SK-N-SH (cell line): ENCODE measurements at regions not wholly inside any gene's neighbourhood (a gene's known extent, or its start where the extent isn't known, plus 50 kb on each side); places are given as distances from the start of the nearest gene placed in this dataset.

Experiments
- CTCF ChIA-PET: fragments of 300-600, 350-600 bp; formaldehyde crosslinking; extraction: SDS; loops from one replicate; lab custom pipeline; 2021; lab: Yijun Ruan, JAX
- POLR2A ChIA-PET: fragments of 350-600 bp; sonication (Branson Sonifier 250); formaldehyde crosslinking; extraction: SDS; loops from one replicate; lab custom pipeline; 2020; ENCODE audit warnings: antibody characterized with exemption, inconsistent platforms; lab: Yijun Ruan, JAX
- DNase-seq: peaks from one replicate; pipeline ENCODE4 v3.0.0; 2012
- H2AFZ ChIP-seq: fragments of 200-600 bp; sonication (generic); 2 replicates; pipeline ENCODE4 v1.8.1; 2016; ENCODE audit warnings: antibody characterized with exemption, mild to moderate bottlenecking, low read depth
- H3F3A ChIP-seq: fragments of 200-600 bp; sonication (generic); replicated peaks from 2 replicates; pipeline ENCODE3; 2016; ENCODE audit warnings: antibody characterized with exemption, mild to moderate bottlenecking; ENCODE audit not compliant: insufficient read depth
- H3K27ac ChIP-seq, 2 experiments: fragments of 200-500 bp in 1 of 2; fragments of 200-600 bp in 1 of 2; sonication (Bioruptor generic) in 1 of 2; sonication (generic), shearing (Covaris generic) in 1 of 2; 2 replicates each; pipeline versions ENCODE4 v1.5.1 to v1.6.1; 2014 to 2016; ENCODE audit warnings: low read depth in 2 of 2, inconsistent platforms in 1 of 2, low read length in 1 of 2, mild to moderate bottlenecking in 1 of 2, mixed read lengths in 1 of 2
- H3K27me3 ChIP-seq: fragments of 200-600 bp; sonication (generic), shearing (Covaris generic); 2 replicates; pipeline ENCODE4 v1.6.1; 2016; ENCODE audit warnings: mixed run types; ENCODE audit not compliant: insufficient read depth
- H3K36me3 ChIP-seq, 2 experiments: fragments of 200-500 bp in 1 of 2; fragments of 200-600 bp in 1 of 2; sonication (Bioruptor generic) in 1 of 2; sonication (generic) in 1 of 2; replicated peaks in 1 of 2; 2 replicates each; pipeline versions ENCODE3 to v1.5.1; 2014 to 2016; ENCODE audit warnings: low read length in 1 of 2, mild to moderate bottlenecking in 1 of 2; ENCODE audit not compliant: insufficient read depth in 2 of 2, control insufficient read depth in 1 of 2
- H3K4me1 ChIP-seq, 2 experiments: fragments of 200-500 bp in 1 of 2; fragments of 200-600 bp in 1 of 2; sonication (Bioruptor generic) in 1 of 2; sonication (generic), shearing (Covaris generic) in 1 of 2; 2 replicates each; pipeline versions ENCODE4 v1.5.1 to v1.6.1; 2014 to 2016; ENCODE audit warnings: low read depth in 1 of 2, low read length in 1 of 2, mixed run types in 1 of 2; ENCODE audit not compliant: insufficient read depth in 2 of 2, control insufficient read depth in 1 of 2
- H3K4me2 ChIP-seq: fragments of 200-600 bp; sonication (generic), shearing (Covaris generic); 2 replicates; pipeline ENCODE4 v1.6.1; 2017; ENCODE audit warnings: mixed run types
- H3K4me3 ChIP-seq, 2 experiments: fragments of 200-500 bp in 1 of 2; fragments of 200-600 bp in 1 of 2; sonication (Bioruptor generic) in 1 of 2; sonication (generic), shearing (Covaris generic) in 1 of 2; 2 replicates each; pipeline versions ENCODE4 v1.5.1 to v1.8.1; 2014 to 2016; ENCODE audit warnings: low read depth in 2 of 2, inconsistent platforms in 1 of 2, low read length in 1 of 2, mild to moderate bottlenecking in 1 of 2, mixed read lengths in 1 of 2, moderate library complexity in 1 of 2
- H3K79me2 ChIP-seq: fragments of 200-600 bp; sonication (generic); 2 replicates; pipeline ENCODE4 v1.8.1; 2017; ENCODE audit warnings: mild to moderate bottlenecking; ENCODE audit not compliant: insufficient read depth
- H3K9ac ChIP-seq: fragments of 200-600 bp; sonication (generic); 2 replicates; pipeline ENCODE4 v1.6.1; 2017; ENCODE audit warnings: mixed run types
- H3K9me2 ChIP-seq: fragments of 200-600 bp; sonication (generic); 2 replicates; pipeline ENCODE4 v1.6.1; 2017; ENCODE audit warnings: mixed run types
- H3K9me3 ChIP-seq: fragments of 200-600 bp; sonication (generic); 2 replicates; pipeline ENCODE4 v1.6.1; 2017; ENCODE audit warnings: mixed run types, mild to moderate bottlenecking, moderate library complexity
- H4K20me1 ChIP-seq: fragments of 200-600 bp; sonication (generic); 2 replicates; pipeline ENCODE4 v1.6.1; 2017; ENCODE audit warnings: mild to moderate bottlenecking, mixed run types; ENCODE audit not compliant: insufficient read depth
- CHD2 ChIP-seq: fragments of 150-350 bp; IDR thresholded peaks from 2 replicates; pipeline ENCODE4 v1.6.1; 2018; ENCODE audit warnings: low read length; ENCODE audit not compliant: partially characterized antibody
- ELF1 ChIP-seq: IDR thresholded peaks from 2 replicates; pipeline ENCODE4 v1.4.0; 2012
- EP300 ChIP-seq, 2 experiments: IDR thresholded peaks; 2 replicates each; pipeline versions ENCODE4 v1.4.0 to v1.6.1; 2012; ENCODE audit warnings: borderline replicate concordance in 1 of 2, low read depth in 1 of 2, low read length in 1 of 2
- FOXM1 ChIP-seq: IDR thresholded peaks from 2 replicates; pipeline ENCODE4 v1.4.0; 2012; ENCODE audit warnings: low read depth, mild to moderate bottlenecking
- GABPA ChIP-seq: IDR thresholded peaks from 2 replicates; pipeline ENCODE4 v1.4.0; 2012; ENCODE audit warnings: low read depth, mild to moderate bottlenecking
- IRF3 ChIP-seq: fragments of 150-350 bp; IDR thresholded peaks from 2 replicates; pipeline ENCODE4 v1.6.1; 2016; ENCODE audit warnings: mild to moderate bottlenecking, low read depth, low read length
- MAX ChIP-seq: IDR thresholded peaks from 2 replicates; pipeline ENCODE4 v1.4.0; 2012; ENCODE audit warnings: low read depth
- MEF2A ChIP-seq: IDR thresholded peaks from 2 replicates; pipeline ENCODE4 v1.4.0; 2012; ENCODE audit warnings: low read depth, borderline replicate concordance
- MXI1 ChIP-seq: IDR thresholded peaks from 2 replicates; pipeline ENCODE4 v1.6.1; 2012; ENCODE audit warnings: mild to moderate bottlenecking, low read depth, low read length, improper control_type of control experiment
- NFIC ChIP-seq: IDR thresholded peaks from 2 replicates; pipeline ENCODE4 v1.4.0; 2012; ENCODE audit warnings: borderline replicate concordance
- RAD21 ChIP-seq: IDR thresholded peaks from 2 replicates; pipeline ENCODE4 v1.6.1; 2012; ENCODE audit warnings: mild to moderate bottlenecking, low read length
- REST ChIP-seq: IDR thresholded peaks from 2 replicates; pipeline ENCODE4 v1.6.1; 2012; ENCODE audit warnings: mild to moderate bottlenecking, low read depth, low read length, moderate library complexity
- RXRA ChIP-seq: IDR thresholded peaks from 2 replicates; pipeline ENCODE4 v1.4.0; 2012; ENCODE audit warnings: low read depth, mild to moderate bottlenecking, borderline replicate concordance
- SIN3A ChIP-seq: IDR thresholded peaks from 2 replicates; pipeline ENCODE4 v1.6.1; 2012; ENCODE audit warnings: low read depth, mild to moderate bottlenecking, low read length, moderate library complexity, borderline replicate concordance
- TEAD4 ChIP-seq: IDR thresholded peaks from 2 replicates; pipeline ENCODE4 v1.4.0; 2012; ENCODE audit warnings: mild to moderate bottlenecking, borderline replicate concordance; ENCODE audit not compliant: insufficient read depth
- YY1 ChIP-seq: IDR thresholded peaks from 2 replicates; pipeline ENCODE4 v1.4.0; 2012; ENCODE audit warnings: low read depth, mild to moderate bottlenecking
- WGBS: methylation state at CpG from one replicate; pipeline ENCODE4 v1.1.6; 2017; ENCODE audit warnings: low lambda C conversion rate; 5-methylcytosine and 5-hydroxymethylcytosine counted together
- TF ChIP-seq, protein P1 (sequence below): IDR thresholded peaks from 2 replicates; pipeline ENCODE4 v1.4.0; 2012; ENCODE audit warnings: low read depth, borderline replicate concordance
- TF ChIP-seq, protein P2 (sequence below): fragments of 200-600 bp; sonication (generic); IDR thresholded peaks from 2 replicates; pipeline ENCODE4 v1.6.1; 2017; ENCODE audit warnings: antibody characterized with exemption, mild to moderate bottlenecking, moderate library complexity
- TF ChIP-seq, protein P3 (sequence below): fragments of 150-350 bp; IDR thresholded peaks from 2 replicates; pipeline ENCODE4 v1.6.1; 2017; ENCODE audit warnings: antibody characterized with exemption, low read length, low read depth, borderline replicate concordance

DNA sequence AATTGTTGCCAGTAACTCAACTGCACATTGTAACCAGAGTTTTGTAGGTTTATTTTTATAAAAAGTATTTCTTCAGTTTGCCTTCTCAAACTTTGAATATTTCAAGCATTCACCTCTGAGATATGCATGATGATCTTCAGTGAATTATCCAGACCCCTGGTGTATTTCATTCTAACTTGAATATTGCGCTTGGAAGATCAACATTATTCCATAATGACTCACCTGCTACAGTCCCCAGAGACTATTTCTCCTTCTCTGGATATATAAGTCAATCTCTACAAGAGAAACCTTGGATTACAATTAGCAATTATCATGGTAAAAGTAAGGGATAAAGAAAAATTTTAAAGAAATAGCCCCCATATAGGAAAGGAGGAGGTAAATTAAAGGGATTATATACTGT, 1041.0 kb downstream of the TLE1 start:
- no peak for DNase-seq
- H3K4me1 ChIP-seq, result 0 out of 4 replicates have a peak, but pooled peaks cover 0 to 4% of the 10 kb centered on the region in 2 experiments
- H3K9ac ChIP-seq, result no peak overlapping the region
- ChIA-PET CTCF (no interaction called here), POLR2A (no interaction called here)
- H3K4me2 ChIP-seq, result no peak overlapping the region
- H4K20me1 ChIP-seq, result no peaks in the 10 kb centered on the region
- no peaks in the 10 kb centered on the region for H3K27me3 ChIP-seq
- TF ChIP-seq MXI1, result no peak
- no peak for TF ChIP-seq MAX
- no peak for TF ChIP-seq FOXM1
- no peak for TF ChIP-seq SIN3A
- no peak for TF ChIP-seq IRF3
- no peak for TF ChIP-seq YY1
- TF ChIP-seq REST, result no peak
- no peak for TF ChIP-seq RXRA
- TF ChIP-seq, protein P1, sequence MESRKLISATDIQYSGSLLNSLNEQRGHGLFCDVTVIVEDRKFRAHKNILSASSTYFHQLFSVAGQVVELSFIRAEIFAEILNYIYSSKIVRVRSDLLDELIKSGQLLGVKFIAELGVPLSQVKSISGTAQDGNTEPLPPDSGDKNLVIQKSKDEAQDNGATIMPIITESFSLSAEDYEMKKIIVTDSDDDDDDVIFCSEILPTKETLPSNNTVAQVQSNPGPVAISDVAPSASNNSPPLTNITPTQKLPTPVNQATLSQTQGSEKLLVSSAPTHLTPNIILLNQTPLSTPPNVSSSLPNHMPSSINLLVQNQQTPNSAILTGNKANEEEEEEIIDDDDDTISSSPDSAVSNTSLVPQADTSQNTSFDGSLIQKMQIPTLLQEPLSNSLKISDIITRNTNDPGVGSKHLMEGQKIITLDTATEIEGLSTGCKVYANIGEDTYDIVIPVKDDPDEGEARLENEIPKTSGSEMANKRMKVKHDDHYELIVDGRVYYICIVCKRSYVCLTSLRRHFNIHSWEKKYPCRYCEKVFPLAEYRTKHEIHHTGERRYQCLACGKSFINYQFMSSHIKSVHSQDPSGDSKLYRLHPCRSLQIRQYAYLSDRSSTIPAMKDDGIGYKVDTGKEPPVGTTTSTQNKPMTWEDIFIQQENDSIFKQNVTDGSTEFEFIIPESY, result no peak
- TF ChIP-seq TEAD4, result no peak
- TF ChIP-seq EP300 (IDR thresholded peaks at IDR 0.05; ENCODE audit: borderline replicate concordance in 1 of 2, low read depth in 1 of 2, low read length in 1 of 2), result no peak
- no peak for TF ChIP-seq CHD2
- TF ChIP-seq, protein P2, sequence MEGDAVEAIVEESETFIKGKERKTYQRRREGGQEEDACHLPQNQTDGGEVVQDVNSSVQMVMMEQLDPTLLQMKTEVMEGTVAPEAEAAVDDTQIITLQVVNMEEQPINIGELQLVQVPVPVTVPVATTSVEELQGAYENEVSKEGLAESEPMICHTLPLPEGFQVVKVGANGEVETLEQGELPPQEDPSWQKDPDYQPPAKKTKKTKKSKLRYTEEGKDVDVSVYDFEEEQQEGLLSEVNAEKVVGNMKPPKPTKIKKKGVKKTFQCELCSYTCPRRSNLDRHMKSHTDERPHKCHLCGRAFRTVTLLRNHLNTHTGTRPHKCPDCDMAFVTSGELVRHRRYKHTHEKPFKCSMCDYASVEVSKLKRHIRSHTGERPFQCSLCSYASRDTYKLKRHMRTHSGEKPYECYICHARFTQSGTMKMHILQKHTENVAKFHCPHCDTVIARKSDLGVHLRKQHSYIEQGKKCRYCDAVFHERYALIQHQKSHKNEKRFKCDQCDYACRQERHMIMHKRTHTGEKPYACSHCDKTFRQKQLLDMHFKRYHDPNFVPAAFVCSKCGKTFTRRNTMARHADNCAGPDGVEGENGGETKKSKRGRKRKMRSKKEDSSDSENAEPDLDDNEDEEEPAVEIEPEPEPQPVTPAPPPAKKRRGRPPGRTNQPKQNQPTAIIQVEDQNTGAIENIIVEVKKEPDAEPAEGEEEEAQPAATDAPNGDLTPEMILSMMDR, result no peak
- TF ChIP-seq, protein P3, sequence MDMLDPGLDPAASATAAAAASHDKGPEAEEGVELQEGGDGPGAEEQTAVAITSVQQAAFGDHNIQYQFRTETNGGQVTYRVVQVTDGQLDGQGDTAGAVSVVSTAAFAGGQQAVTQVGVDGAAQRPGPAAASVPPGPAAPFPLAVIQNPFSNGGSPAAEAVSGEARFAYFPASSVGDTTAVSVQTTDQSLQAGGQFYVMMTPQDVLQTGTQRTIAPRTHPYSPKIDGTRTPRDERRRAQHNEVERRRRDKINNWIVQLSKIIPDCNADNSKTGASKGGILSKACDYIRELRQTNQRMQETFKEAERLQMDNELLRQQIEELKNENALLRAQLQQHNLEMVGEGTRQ, result no peak
- no peak for TF ChIP-seq MEF2A
- no peak for TF ChIP-seq RAD21
- TF ChIP-seq GABPA, result no peak
- no peak for TF ChIP-seq NFIC
- TF ChIP-seq ELF1, result no peak
- H3K27ac ChIP-seq, result peak overlapping the region in 1 of 2 experiments; percentile 31; a peak in 1 of 4 replicates
- H2AFZ ChIP-seq, result no peak overlapping the region
- no peaks in the 10 kb centered on the region for H3K79me2 ChIP-seq
- WGBS, result 17% methylated on average over 1 of the region's 1 CpG
- no peaks in the 10 kb centered on the region for H3F3A ChIP-seq
- no peaks in the 10 kb centered on the region; the same call in 1 of the 2 replicates for H3K9me3 ChIP-seq
- H3K4me3 ChIP-seq, result no peak overlapping the region
- no peaks in the 10 kb centered on the region for H3K9me2 ChIP-seq
- H3K36me3 ChIP-seq, result no peaks in the 10 kb centered on the region
